ENCODE measurements at regions not wholly inside any gene's neighbourhood (a gene's known extent, or its start where the extent isn't known, plus 50 kb on each side); places are given as distances from the start of the nearest gene placed in this dataset.
"Not testable (repeated sequence)": the region's sequence is repeated elsewhere in the genome, so short reads cannot be mapped to it uniquely, and the experiment has no call there.

GRCh38 chr20:57996936-57997890, 231.2 kb downstream of the ANKRD60 start:
- DNase-seq: no peak
- in situ Hi-C loops (cut with MboI; ENCODE audit: low pct_unique_long_range_greater_than_20kb, low sequenced_read_pairs): no loop called here

GRCh38 chr20:57996465-57996864, 232.0 kb downstream of the ANKRD60 start:
- DNase-seq: no peak

GRCh38 chr20:57995381-57995977, 233.0 kb downstream of the ANKRD60 start:
- in situ Hi-C loops (cut with MboI; ENCODE audit: low pct_unique_long_range_greater_than_20kb, low sequenced_read_pairs): no loop called here
- no peak for DNase-seq

More at GRCh38 chr20:57996465-57996864, 232.0 kb downstream of the ANKRD60 start:
- in situ Hi-C loops (cut with MboI; ENCODE audit: low pct_unique_long_range_greater_than_20kb, low sequenced_read_pairs): no loop called here

- in situ Hi-C loops (cut with MboI; ENCODE audit: low pct_unique_long_range_greater_than_20kb, low sequenced_read_pairs): no loop called here
- DNase-seq: no peak
Observed at GRCh38 chr20:57993716-57994431, 234.6 kb downstream of the ANKRD60 start.

- in situ Hi-C loops (cut with MboI; ENCODE audit: low pct_unique_long_range_greater_than_20kb, low sequenced_read_pairs): no loop called here
- no peak for DNase-seq
Observed at GRCh38 chr20:57991211-57991881, 237.1 kb downstream of the ANKRD60 start.

GRCh38 chr20:57990396-57990987, 238.0 kb downstream of the ANKRD60 start:
- in situ Hi-C loops (cut with MboI; ENCODE audit: low pct_unique_long_range_greater_than_20kb, low sequenced_read_pairs): no loop called here
- DNase-seq: no peak

GRCh38 chr20:57988828-57989227, 239.6 kb downstream of the ANKRD60 start:
- DNase-seq: no peak
- in situ Hi-C loops (cut with MboI; ENCODE audit: low pct_unique_long_range_greater_than_20kb, low sequenced_read_pairs): no loop called here

GRCh38 chr20:57988422-57988821, 240.0 kb downstream of the ANKRD60 start:
- in situ Hi-C loops (cut with MboI; ENCODE audit: low pct_unique_long_range_greater_than_20kb, low sequenced_read_pairs): no loop called here
- no peak for DNase-seq

- DNase-seq: no peak
- in situ Hi-C loops (cut with MboI; ENCODE audit: low pct_unique_long_range_greater_than_20kb, low sequenced_read_pairs): no loop called here
Observed at GRCh38 chr20:57987659-57988058, 240.8 kb downstream of the ANKRD60 start.

- no peak for DNase-seq
- in situ Hi-C loops (cut with MboI; ENCODE audit: low pct_unique_long_range_greater_than_20kb, low sequenced_read_pairs): no loop called here
Observed at GRCh38 chr20:57986666-57987065, 241.8 kb downstream of the ANKRD60 start.

- in situ Hi-C loops (cut with MboI; ENCODE audit: low pct_unique_long_range_greater_than_20kb, low sequenced_read_pairs): no loop called here
- no peak for DNase-seq
Observed at GRCh38 chr20:57985278-57985677, 243.2 kb downstream of the ANKRD60 start.

GRCh38 chr20:57983082-57983481, 245.4 kb downstream of the ANKRD60 start:
- in situ Hi-C loops (cut with MboI; ENCODE audit: low pct_unique_long_range_greater_than_20kb, low sequenced_read_pairs): no loop called here
- DNase-seq: no peak

- in situ Hi-C loops (cut with MboI; ENCODE audit: low pct_unique_long_range_greater_than_20kb, low sequenced_read_pairs): no loop called here
- DNase-seq: no peak
Observed at GRCh38 chr20:57980506-57980905, 247.9 kb downstream of the ANKRD60 start.

- in situ Hi-C loops (cut with MboI; ENCODE audit: low pct_unique_long_range_greater_than_20kb, low sequenced_read_pairs): no loop called here
Observed at GRCh38 chr20:57977569-57977968, 250.9 kb downstream of the ANKRD60 start.

GRCh38 chr20:57977141-57977540, 251.3 kb downstream of the ANKRD60 start:
- in situ Hi-C loops (cut with MboI; ENCODE audit: low pct_unique_long_range_greater_than_20kb, low sequenced_read_pairs): no loop called here
- DNase-seq: no peak

More at GRCh38 chr20:57977569-57977968, 250.9 kb downstream of the ANKRD60 start:
- DNase-seq: no peak

- in situ Hi-C loops (cut with MboI; ENCODE audit: low pct_unique_long_range_greater_than_20kb, low sequenced_read_pairs): no loop called here
- no peak for DNase-seq
Observed at GRCh38 chr20:57974863-57975262, 253.6 kb downstream of the ANKRD60 start.

- in situ Hi-C loops (cut with MboI; ENCODE audit: low pct_unique_long_range_greater_than_20kb, low sequenced_read_pairs): no loop called here
- DNase-seq: no peak
Observed at GRCh38 chr20:57973886-57974285, 254.6 kb downstream of the ANKRD60 start.

- DNase-seq; in situ Hi-C loops (cut with MboI; ENCODE audit: low pct_unique_long_range_greater_than_20kb, low sequenced_read_pairs): not testable (repeated sequence)
Observed at GRCh38 chr20:57971583-57971982, 256.9 kb downstream of the ANKRD60 start.

GRCh38 chr20:57970856-57971255, 257.6 kb downstream of the ANKRD60 start:
- DNase-seq: no peak
- in situ Hi-C loops (cut with MboI; ENCODE audit: low pct_unique_long_range_greater_than_20kb, low sequenced_read_pairs): no loop called here
